Sciatic nerve (tissue), 2 donors: ENCODE measurements at regions not wholly inside any gene's neighbourhood (a gene's known extent, or its start where the extent isn't known, plus 50 kb on each side); places are given as distances from the start of the nearest gene placed in this dataset.

ENCODE experiments used
- ATAC-seq: fragments of 200-7000 bp; cut with Tn5 transposase; one replicate; pipeline ENCODE4 v1.9.1; 2020; ENCODE audit warnings: mild to moderate bottlenecking, moderate library complexity
- DNase-seq: peaks from one replicate; pipeline ENCODE4 v3.0.0-alpha.2; 2020; ENCODE audit warnings: low spot score
- intact Hi-C: fragments of 100-400 bp; cut with DNase I; formaldehyde crosslinking; loops from one replicate; pipeline ENCODE4 v1.14.2; 2022
- donor health status: DM: no; HTN: no; CAD: no.
- donor health status: DM: no; HTN: no; CAD: no.

DNA sequence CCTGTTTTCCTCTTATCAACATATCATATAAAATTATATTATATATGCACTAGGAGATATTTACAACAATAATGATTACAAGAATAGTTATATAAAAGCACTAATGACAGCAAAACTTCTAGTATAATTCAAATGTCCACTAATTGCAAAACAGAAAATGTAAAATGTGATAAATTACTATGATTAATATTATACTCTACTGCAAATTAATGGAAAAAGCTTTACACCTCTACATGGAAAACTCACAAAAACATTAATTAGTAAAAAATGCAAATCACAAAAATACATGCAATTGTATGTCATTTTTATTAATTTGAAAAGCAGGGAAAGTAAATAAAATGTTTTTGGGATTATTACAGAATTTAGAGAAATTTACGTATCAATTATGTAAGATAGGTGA lies 681.0 kb upstream of the PCDH20 start:
- intact Hi-C loops = no loop called here
- no peak for ATAC-seq
- no peak for DNase-seq

DNA sequence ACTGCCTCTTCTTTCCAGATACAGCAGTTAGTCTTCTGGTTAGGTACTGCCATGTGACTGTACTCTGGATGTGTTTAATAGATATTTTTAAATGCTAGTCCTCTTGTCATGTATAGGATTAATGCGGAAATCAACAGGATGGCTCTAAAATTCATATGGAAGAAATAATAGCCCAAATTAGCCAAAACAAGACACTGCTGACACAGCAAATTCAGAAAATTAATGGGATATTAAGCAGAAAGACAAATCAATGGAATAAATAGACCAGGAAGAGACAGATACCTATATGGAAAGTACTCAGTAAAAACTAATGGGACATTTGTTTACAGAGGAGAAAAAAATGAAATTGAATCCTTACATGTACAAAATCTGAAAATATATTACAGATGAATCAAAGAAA lies 679.3 kb upstream of the PCDH20 start:
- intact Hi-C loops = no loop called here
- ATAC-seq = no peak
- DNase-seq = no peak

DNA sequence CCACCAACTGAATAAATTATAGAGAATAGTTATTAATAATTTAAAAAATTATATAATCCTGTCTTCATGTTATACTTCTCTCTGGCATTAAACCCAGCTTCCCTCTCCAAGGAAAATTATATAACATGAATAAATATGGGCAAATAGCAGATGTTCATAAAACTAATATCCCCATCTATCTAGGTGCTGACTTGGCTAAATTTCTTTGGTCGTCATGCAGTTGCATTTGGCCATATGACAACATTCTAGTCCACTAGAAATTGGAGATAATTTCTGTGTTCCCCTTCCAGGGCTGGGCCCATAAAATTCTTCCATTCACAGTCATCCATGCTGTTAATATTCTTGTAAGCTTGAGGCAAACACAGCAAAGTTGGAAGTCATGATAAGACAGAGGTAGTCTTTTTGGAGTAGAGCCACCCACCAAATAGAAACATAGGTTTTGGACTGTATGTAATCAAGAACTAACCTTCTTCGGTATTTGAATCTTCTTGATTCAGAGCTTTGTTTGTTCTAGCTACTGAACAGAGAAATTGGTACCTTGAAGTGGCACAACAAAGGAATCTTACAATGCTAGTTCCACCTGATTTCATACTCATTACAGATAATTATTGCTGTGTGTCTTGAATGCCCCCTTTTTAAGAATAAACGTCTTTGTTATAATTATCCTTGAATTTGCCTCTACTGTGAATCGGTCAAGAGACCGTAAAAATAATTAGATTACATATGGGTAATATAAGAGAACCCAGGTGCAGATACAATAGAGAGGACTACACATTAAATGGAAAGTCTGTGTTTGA lies 678.5 kb upstream of the PCDH20 start:
- no peak for ATAC-seq
- no peak for DNase-seq
- intact Hi-C loops = no loop called here

DNA sequence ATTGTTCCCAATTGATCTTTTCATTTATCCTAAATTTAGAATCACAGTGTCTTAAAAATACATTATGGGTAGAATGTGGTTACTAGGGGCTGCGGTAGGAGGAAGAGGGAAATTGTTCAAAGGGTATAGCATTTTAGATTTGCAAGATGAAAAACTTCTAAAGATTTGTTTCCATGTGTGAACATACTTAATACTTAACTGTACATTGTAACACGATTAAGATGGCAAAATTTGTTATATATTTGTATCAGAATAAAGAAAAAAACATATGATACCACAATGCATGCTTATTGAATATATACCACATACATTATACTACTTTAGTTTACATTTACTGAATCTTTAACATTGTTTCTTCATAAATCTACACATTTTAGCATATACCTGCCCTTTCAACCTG lies 677.3 kb upstream of the PCDH20 start:
- ATAC-seq (no peak), DNase-seq (no peak)
- intact Hi-C loops = no loop called here

DNA sequence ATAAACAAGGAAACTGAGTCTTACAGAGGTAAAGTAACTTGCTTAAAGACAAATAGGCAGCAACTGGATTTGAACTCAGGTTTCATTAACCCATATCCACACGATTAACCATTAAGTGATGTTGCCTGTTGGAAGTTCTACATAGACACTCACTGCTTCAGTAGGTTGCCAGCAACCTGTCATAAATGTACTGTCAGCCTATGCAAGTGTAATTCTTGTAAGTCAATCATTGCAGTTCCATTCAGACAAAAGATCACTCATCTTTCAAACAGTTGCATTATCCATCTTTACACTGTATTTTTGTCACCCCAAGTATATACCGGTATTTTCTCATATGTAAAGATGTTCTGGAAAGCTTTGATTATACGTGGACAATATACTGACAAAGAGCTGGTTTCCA lies 676.9 kb upstream of the PCDH20 start:
- DNase-seq = no peak
- intact Hi-C loops = no loop called here
- no peak for ATAC-seq

DNA sequence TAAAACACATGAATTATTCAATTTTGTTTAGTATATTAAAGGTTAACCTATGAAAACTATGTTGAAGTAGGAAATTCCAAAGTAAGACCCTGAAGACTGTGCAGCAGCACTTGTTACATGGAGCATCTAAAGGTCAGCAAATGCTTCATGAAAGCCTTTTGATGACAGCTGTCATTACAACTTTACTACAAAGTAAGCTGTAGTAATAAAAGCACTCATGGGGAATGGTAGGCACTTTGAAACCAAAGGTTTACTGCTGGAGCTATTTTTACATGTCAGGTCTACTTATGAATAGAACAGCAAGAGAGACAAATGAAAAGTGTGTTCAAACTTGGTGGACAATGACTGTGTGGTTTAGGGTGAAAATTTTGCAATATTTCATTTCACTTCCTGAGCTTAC lies 672.5 kb upstream of the PCDH20 start:
- DNase-seq (no peak), ATAC-seq (no peak)
- intact Hi-C loops = no loop called here

DNA sequence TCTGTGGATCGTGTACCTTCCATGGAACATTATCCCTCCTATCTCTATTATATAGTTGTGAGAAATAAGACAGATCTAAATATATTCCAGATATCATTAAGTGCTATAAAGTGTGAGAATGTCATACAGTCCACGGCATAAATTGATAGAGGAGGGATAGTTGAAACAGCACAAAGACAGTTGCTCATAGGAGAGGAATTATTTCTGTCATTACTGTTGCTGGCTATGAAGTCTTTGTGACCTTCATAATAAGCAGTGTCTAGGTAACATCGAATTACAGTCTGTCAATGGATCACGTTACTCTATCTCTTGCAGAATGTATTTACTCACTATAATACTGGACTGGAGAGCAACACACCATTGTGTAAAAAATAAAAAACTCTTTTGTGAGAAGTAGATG lies 671.5 kb upstream of the PCDH20 start:
- intact Hi-C loops = no loop called here
- no peak for ATAC-seq

DNA sequence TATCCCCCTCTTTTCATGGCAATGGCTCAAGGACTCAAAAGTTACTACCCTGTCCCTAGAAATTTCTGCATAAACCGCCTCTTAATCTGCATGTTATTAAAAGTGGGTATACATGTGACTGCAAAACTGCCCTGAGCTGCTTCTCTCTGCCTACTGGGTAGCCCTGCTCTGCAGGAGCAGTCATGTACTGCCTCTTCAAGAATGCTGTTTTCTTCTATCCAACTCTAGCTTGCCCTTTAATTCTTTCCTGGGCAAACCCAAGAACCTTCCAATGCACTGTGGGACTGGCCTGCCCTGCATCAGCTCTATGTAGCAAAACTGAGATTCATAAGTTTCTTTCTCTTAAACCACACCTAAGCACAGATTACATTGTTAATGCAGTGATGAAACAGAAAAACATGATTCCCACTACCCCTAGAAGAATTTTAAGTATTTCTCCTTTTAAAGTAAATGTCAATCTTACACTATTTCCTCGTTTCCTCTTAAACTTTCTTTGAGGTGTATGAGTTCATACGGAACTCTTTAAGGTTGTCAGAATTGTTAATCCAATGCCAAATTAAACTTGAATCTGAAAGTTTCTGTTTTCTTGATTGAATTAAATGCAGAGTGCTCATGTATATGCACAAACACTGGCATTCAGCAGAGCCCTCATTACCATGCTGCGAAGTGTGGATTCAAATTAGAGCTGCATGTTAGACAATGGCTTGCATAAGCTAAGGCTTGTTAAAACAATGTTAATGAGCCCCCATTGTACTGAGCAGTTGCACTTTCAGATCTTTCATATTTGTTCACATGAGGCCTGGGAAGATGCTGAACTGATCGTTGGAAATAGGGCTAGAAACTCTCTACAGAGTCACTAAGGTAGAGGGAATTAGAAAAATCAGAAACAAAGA lies 669.9 kb upstream of the PCDH20 start:
- ATAC-seq (no peak), DNase-seq (no peak)
- intact Hi-C loops = no loop called here

More for the DNA sequence above, 671.5 kb upstream of the PCDH20 start:
- no peak for DNase-seq

DNA sequence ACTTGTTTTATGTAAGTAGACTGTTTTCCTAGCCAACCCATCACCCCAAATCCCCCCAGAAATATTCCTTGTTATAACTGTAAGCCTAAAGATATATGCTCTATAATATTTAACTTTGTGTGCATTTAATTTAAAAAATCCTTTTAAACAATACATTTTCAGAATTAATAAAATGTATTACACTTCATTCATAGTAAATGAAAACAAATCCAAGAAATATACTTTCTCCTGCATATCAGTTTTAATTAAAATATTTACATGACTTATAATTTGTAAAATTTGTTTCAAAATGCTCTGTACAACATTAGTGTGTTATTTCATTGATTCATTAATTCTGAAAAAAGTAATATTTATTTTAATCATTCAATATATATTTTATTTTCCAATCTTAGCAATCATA lies 669.1 kb upstream of the PCDH20 start:
- no peak for ATAC-seq
- intact Hi-C loops = no loop called here

DNA sequence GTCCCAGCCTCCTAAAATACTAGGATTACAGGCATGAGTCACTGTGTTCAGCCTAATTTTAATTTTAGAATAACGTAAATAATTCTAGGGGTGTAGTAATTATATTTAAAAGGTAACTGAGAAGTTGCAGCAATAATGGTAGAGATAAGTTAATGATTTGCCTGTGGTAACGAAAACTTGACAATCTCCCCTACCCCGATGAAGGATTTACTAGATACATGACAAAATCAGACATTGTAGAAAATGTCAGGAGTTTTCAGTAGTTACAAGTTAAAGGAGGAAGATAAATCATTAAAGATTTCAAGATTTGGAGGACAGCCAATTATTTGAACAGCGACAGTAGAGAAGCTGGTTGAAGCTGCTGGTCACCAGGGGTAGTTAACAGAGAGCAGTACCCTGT lies 652.2 kb upstream of the PCDH20 start:
- DNase-seq (no peak), ATAC-seq (no peak)
- intact Hi-C loops = no loop called here

More for the DNA sequence above, 669.1 kb upstream of the PCDH20 start:
- no peak for DNase-seq

DNA sequence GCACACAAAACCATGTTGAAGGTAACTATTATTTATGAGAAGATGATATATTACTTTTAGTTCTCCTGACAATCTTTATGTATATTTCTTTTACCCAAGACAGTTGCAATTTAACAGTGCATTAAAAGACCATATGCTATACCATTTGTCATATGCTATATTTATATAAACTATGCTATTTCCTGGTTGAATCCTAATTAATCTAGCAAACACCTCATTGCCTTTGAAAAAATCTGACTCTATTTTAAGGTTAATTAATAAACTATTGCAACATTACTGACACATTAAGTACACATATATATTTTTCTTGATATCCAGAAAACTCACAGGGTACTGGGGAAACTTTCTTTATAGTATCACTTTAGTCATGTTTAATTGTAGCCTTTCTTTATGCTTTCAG lies 649.4 kb upstream of the PCDH20 start:
- intact Hi-C loops = no loop called here
- no peak for ATAC-seq
- DNase-seq = no peak

DNA sequence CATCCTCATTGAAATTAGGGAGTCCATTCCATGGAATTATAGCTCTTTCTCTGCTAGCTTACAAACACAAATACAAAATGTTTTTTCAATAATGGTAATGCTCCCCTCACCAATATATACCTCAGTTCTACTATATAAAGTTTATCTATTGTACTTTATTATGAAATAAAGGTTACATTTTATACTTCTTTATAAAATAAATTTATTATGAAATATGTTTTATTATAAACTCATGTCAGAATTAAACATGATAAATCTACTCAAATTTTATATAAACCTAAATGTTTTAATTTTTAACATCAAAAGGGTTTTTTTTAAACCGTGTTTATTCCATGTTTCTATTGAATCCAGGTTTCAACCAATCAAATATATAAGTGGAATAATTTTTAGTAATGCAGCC lies 646.1 kb upstream of the PCDH20 start:
- ATAC-seq = no peak

DNA sequence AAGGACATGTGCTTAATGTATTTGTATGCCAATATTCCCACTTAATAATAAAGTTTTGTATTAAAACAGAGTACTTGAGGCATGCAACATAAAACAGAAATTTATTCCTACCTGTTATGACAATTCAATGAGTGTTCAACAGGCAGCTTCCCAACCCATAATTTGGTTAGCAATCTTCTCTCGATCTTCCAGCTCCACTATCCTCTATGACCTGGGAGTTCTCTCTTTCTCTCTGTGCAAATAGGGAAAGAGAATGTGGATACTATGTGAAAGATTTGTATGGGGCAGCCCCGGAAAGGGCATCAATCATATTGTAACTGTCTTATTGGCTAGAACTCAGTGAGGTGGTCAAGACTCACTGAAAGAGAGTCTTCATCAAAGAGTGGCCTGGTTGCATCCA lies 644.9 kb upstream of the PCDH20 start:
- DNase-seq (no peak), ATAC-seq (no peak)
- intact Hi-C loops = no loop called here

More for the DNA sequence above, 646.1 kb upstream of the PCDH20 start:
- intact Hi-C loops = no loop called here
- DNase-seq = no peak

DNA sequence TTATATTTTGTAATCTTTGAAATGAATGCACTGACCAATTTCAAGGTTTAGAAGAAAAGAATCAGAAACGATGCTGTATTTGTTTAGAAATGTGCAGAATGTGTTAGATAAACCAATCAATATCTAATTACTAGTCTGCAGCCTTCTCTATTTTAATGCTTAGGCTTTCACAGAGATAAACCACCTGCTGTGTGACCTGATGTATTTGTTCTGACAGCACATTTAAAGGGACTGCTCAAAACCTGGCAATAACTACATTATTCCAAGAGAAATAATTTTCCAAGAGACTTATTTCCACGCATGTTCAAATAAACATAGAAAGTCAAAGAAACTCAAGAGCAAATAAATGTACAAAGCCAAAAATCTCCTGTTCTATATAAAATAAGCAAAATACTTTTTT lies 641.6 kb upstream of the PCDH20 start:
- ATAC-seq (no peak), DNase-seq (no peak)
- intact Hi-C loops = no loop called here

DNA sequence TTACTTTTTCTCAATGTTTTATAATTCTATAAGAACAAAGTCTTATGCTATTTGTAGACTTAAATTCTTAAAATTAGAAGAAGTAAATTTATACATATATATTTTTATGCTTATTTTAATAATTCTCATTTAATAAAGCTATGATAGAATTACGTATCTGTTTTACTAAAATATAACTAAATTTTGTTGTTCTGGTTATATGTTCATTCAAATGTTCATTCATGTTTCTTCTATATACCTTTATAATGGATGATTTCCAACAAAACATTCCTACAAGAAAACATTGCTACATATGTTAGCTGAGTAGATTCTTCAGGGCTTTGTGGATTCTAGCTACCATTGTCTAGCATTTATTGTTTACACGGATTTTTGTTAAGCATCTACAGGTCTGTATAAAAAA lies 634.3 kb upstream of the PCDH20 start:
- intact Hi-C loops = no loop called here
- no peak for ATAC-seq

DNA sequence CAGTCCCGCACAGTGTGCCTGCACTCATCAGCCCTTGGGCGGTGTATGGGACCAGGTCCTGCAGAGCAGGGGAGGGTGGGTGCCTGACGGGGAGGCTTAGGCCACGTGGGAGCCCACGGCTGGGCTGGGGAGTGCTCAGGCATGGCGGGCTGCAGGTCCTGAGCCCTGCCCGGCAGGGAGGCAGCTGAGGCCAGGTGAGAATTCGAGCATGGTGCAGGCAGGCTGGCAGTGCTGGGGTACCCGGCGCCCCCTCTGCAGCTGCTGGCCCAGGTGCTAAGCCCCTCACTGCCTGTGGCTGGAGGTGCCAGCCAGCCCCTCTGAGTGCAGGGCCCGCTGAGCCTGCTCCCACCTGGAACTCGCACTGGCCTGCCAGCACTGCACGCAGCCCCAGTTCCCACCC lies 630.9 kb upstream of the PCDH20 start:
- intact Hi-C loops = no loop called here
- DNase-seq = no peak
- ATAC-seq = peak; percentile 15

More for the DNA sequence above, 634.3 kb upstream of the PCDH20 start:
- no peak for DNase-seq

DNA sequence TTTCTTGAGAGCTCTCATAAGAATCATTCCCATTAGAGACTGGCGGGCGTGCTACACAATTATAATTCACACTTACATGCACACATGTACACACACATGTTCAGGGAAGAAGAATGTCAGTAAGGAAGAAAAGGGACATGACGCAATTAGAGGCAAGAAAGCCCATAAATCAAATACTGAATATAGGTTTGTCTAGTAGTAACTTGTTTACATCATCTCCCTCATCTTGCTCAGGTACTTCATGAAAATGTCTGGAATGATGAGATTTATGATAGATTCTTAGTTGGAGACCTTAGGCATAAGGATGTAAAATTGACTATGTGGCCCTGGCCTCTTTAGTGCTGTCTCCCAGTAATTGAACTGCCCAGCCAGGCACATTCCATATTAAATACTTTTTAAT lies 628.0 kb upstream of the PCDH20 start:
- ATAC-seq (no peak), DNase-seq (no peak)
- intact Hi-C loops = no loop called here

DNA sequence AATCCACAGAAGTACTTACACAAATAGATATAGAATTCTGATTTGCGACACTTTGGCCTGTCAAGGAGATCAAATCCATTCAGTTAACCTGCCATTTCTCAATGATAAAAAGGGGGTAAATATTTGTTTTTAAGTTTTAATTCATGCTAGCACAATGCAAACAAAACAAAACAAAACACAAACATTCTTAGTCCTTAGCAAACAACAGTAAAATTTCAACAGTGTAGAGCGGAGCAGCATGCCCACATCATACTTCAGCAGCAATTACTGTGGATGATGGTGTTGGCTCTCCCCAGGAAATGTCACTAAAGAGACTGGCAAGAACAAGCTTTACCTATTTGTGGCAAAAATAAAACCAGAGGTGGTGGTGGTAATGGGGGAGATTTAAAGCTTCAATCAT lies 625.2 kb upstream of the PCDH20 start:
- intact Hi-C loops = no loop called here
- ATAC-seq (no peak), DNase-seq (no peak)

DNA sequence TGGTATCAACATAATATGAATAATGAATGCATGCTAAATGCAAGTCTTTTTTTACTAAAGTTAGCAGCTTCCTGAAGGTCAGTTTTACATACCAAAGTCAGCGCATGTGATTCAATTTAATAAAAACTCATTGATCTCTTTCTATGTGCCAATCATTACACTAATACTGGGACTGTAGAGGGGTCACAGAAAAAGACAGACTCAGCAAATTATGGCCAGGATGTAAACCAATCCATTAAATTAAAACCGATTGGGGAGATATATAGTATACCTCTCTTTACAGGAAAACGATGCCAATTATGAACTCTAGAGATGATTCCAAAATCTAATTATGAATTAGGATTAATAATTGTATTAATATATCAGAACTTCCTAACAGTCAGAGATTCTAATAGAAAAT lies 624.4 kb upstream of the PCDH20 start:
- intact Hi-C loops = no loop called here
- no peak for DNase-seq
- ATAC-seq = no peak

DNA sequence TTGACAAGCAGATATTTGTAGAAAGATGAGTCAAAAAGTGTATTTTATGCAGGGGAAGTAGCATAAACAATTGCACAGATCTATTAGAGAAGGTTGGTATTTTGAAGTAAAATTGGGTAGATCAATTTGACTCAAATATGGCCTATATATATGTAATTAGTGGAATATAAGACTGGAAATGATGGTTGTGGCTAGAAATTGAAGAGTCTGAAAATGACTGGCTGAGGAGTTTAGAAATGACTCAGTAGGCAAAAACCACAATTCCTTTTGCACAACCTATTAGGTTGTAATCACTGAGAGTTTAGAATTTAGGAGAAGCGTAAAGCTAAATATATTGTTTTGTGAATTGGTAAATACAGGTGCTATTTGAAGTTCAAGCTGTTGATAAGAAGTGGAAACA lies 622.6 kb upstream of the PCDH20 start:
- ATAC-seq = no peak
- intact Hi-C loops = no loop called here

More for the DNA sequence above, 622.6 kb upstream of the PCDH20 start:
- DNase-seq = no peak
